ENCODE measurements at regions not wholly inside any gene's neighbourhood (a gene's known extent, or its start where the extent isn't known, plus 50 kb on each side); places are given as distances from the start of the nearest gene placed in this dataset.

DNA sequence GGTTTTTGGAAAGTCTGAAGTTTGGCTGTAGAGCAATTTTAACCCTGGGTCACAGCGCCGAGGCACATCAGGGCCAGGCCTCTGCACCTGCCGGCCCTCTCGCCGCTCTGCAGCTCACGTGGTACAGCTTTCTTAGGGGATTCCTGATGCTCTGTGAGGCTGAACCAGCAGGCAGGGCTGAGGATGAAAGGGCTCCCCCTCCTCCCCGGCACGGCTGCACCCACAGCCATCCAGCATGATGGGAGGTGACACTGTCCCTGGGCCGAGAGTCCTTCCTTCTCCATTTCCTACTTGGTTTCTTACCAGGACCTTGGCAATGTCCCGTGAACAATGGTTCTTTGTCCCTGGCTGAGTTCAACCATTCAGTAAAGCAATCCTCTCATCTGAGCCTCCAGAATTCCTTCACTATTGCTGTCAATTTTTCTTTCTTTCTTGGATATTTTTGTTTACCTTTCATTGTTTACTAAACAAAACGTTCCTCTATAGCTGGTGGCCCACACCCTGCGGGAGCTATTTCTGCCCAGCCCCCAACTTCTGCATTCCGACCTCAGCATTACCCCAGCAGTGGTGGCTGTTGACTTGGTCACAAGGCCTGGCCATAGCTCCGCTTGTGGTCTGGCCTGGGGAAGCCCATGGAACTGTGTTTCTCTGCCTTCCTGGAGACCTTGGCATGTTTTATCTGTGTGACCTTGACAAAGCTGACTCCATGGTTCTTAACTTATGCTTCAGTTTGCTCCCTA lies 172.8 kb upstream of the B3GAT1 start:
- TF ChIP-seq LEF1 (IDR thresholded peaks at IDR 0.05; ENCODE audit: borderline replicate concordance): no peak
- TF ChIP-seq FOXA1 (IDR thresholded peaks at IDR 0.05): no peak
- no peak for TF ChIP-seq TARDBP (IDR thresholded peaks at IDR 0.05)
- no peak for TF ChIP-seq ZNF384 (IDR thresholded peaks at IDR 0.05)
- TF ChIP-seq, protein P1, sequence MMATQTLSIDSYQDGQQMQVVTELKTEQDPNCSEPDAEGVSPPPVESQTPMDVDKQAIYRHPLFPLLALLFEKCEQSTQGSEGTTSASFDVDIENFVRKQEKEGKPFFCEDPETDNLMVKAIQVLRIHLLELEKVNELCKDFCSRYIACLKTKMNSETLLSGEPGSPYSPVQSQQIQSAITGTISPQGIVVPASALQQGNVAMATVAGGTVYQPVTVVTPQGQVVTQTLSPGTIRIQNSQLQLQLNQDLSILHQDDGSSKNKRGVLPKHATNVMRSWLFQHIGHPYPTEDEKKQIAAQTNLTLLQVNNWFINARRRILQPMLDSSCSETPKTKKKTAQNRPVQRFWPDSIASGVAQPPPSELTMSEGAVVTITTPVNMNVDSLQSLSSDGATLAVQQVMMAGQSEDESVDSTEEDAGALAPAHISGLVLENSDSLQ (IDR thresholded peaks at IDR 0.05): no peak
- TF ChIP-seq SP1 (IDR thresholded peaks at IDR 0.05): no peak
- no peak for TF ChIP-seq ARNT (IDR thresholded peaks at IDR 0.05)
- no peak for TF ChIP-seq SUZ12 (IDR thresholded peaks at IDR 0.05)
- TF ChIP-seq FOXM1 (IDR thresholded peaks at IDR 0.05; ENCODE audit: borderline replicate concordance): no peak
- TF ChIP-seq L3MBTL2 (conservative IDR thresholded peaks at IDR 0.05): no peak
- TF ChIP-seq ELF4 (IDR thresholded peaks at IDR 0.05): no peak
- no peak for TF ChIP-seq NFRKB (IDR thresholded peaks at IDR 0.05)
- TF ChIP-seq BHLHE40 (IDR thresholded peaks at IDR 0.05; ENCODE audit: borderline replicate concordance): no peak
- no peak for TF ChIP-seq CTBP1 (IDR thresholded peaks at IDR 0.05; ENCODE audit: borderline replicate concordance)
- no peak for TF ChIP-seq HDGF (IDR thresholded peaks at IDR 0.05; ENCODE audit: borderline replicate concordance)
- no peak for TF ChIP-seq FOXK2 (IDR thresholded peaks at IDR 0.05)
- ChIA-PET CTCF (no interaction called here), POLR2A (no interaction called here)
- DNase-seq (ENCODE audit: extremely low spot score): no peak

DNA sequence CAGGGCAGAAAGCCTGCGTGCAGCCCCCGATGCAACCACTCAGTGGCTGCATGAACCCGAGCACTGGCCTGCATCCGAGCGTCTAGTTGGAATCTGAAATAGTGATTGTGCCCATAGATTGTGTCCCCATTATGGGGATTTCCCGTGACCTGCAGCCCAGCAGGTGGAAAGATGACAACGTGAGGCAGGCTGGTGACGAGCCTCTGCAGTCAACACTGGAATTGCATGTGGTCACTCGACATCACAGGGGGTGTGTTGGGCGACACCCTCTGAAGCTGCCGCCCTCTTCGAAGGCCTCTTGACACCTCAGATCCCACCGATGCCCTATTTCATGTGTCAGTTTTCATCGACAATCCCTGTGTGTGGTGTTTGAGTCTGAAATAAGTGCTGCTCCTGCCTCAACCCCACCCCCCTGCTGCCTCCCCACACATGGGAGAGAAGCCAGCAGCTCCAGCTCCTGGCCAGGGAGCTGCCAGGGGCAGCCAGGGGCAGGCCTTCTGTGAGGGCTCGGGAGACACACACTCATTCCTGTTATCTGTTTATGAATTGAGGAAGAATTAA lies 172.0 kb upstream of the B3GAT1 start:
- no peak for DNase-seq (ENCODE audit: extremely low spot score)
- TF ChIP-seq ZNF384 (IDR thresholded peaks at IDR 0.05) (no peak), BHLHE40 (IDR thresholded peaks at IDR 0.05; ENCODE audit: borderline replicate concordance) (no peak), FOXA1 (IDR thresholded peaks at IDR 0.05) (no peak), HDGF (IDR thresholded peaks at IDR 0.05; ENCODE audit: borderline replicate concordance) (no peak), LEF1 (IDR thresholded peaks at IDR 0.05; ENCODE audit: borderline replicate concordance) (no peak), FOXM1 (IDR thresholded peaks at IDR 0.05; ENCODE audit: borderline replicate concordance) (no peak), FOXK2 (IDR thresholded peaks at IDR 0.05) (no peak), ELF4 (IDR thresholded peaks at IDR 0.05) (no peak), ARNT (IDR thresholded peaks at IDR 0.05) (no peak), L3MBTL2 (conservative IDR thresholded peaks at IDR 0.05) (no peak), SUZ12 (IDR thresholded peaks at IDR 0.05) (no peak), TARDBP (IDR thresholded peaks at IDR 0.05) (no peak), NFRKB (IDR thresholded peaks at IDR 0.05) (no peak), SP1 (IDR thresholded peaks at IDR 0.05) (no peak), CTBP1 (IDR thresholded peaks at IDR 0.05; ENCODE audit: borderline replicate concordance) (no peak)
- TF ChIP-seq, protein P1 (IDR thresholded peaks at IDR 0.05): no peak
- ChIA-PET POLR2A (no interaction called here), CTCF (no interaction called here)

DNA sequence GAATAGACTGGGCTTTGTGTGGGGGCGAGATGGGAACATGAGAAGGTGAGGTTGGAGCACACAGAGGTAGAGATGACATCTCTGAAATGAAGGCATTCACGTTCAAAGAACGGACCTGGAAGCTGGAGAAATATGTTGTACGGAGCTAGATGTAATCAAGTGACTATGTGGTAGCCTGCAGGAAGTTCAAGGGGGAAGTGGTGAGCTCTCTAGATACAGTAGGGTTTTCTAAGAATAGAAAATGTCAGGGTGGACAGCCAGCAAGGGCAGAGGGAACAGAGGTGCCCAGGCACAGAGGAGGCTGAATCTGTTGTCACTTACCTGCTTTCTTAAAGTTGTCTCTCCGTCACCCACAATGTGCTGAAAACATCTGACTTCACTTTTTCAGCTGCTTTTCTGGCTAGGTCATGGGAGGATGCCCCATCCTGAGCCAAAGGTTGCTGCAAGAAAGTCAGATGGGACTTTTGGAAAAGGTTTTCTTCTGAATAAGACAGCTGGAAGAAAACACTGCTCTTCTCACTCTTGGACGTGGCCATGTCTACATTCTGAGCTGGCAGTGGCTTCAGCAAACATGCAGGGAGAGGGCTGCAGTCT lies 171.5 kb upstream of the B3GAT1 start:
- POLR2A ChIA-PET: no interaction called here
- CTCF ChIA-PET: interaction anchor here (0.8 kb wide), 1 partner anchor 167 kb away, joined by 3 read pairs; no protein-coding TSS in a partner anchor
- no peak for DNase-seq (ENCODE audit: extremely low spot score)
- TF ChIP-seq CTBP1 (IDR thresholded peaks at IDR 0.05; ENCODE audit: borderline replicate concordance): no peak
- no peak for TF ChIP-seq ZNF384 (IDR thresholded peaks at IDR 0.05)
- no peak for TF ChIP-seq LEF1 (IDR thresholded peaks at IDR 0.05; ENCODE audit: borderline replicate concordance)
- TF ChIP-seq NFRKB (IDR thresholded peaks at IDR 0.05): no peak
- TF ChIP-seq, protein P1 (IDR thresholded peaks at IDR 0.05): no peak

DNA sequence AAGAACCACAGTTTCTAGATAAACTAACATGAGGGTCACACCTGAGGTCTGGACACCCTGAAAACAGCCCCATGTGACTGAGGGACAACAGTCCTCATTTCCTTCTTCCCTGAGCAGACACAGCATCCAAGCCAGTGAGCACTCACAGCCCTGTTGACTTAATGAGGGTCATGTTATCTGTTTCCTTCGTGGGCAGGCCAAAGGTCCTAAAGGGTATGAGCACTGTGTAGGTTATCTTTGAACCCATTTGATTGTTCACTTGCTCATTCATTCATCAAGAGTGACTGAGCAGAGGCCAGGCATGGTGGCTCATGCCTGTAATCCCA lies 170.7 kb upstream of the B3GAT1 start:
- POLR2A ChIA-PET: no interaction called here
- CTCF ChIA-PET: no interaction called here
- TF ChIP-seq CTBP1 (IDR thresholded peaks at IDR 0.05; ENCODE audit: borderline replicate concordance) (no peak), FOXK2 (IDR thresholded peaks at IDR 0.05) (no peak), SP1 (IDR thresholded peaks at IDR 0.05) (no peak), ZNF384 (IDR thresholded peaks at IDR 0.05) (no peak)
- TF ChIP-seq, protein P1 (IDR thresholded peaks at IDR 0.05): no peak
- no peak for DNase-seq (ENCODE audit: extremely low spot score)

DNA sequence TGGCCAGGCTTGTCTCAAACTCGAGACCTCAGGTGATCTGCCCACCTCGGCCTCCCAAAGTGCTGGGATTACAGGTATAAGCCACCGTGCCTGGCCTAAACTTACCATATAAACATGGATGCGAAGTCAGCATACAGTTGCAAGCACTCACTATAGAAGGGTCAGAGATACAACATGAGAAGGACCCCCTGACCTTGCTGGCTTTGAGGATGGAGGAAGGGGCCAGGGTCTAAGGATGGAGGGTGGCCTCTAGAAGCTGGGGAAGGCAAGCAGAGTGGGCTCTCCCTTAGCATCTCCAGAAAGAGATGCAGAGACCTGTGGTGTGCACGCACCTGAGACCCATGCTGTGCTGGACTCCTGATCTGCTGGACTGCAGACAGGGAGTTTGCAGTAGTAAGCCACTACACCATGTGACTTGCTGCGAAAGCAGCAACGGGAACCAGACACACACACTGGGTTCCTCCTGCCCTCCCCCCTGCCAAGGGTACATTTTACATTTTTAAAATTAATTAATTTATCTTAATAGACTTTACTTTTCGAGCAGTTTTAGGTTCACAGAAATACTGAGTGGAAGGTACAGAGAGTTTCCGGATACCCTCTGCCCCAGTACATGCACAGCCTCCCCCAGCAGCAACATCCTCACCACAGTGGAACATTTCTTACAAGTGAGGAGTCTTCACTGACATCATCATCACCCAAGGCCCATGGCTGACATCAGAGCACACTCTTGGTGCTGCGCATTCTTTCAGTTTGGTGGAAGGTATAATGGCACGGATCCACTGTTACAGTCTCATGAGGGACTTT lies 170.1 kb upstream of the B3GAT1 start:
- TF ChIP-seq FOXK2 (IDR thresholded peaks at IDR 0.05) (no peak), SUZ12 (IDR thresholded peaks at IDR 0.05) (no peak), BHLHE40 (IDR thresholded peaks at IDR 0.05; ENCODE audit: borderline replicate concordance) (no peak), FOXM1 (IDR thresholded peaks at IDR 0.05; ENCODE audit: borderline replicate concordance) (no peak), HDGF (IDR thresholded peaks at IDR 0.05; ENCODE audit: borderline replicate concordance) (no peak), TARDBP (IDR thresholded peaks at IDR 0.05) (no peak), SP1 (IDR thresholded peaks at IDR 0.05) (no peak), FOXA1 (IDR thresholded peaks at IDR 0.05) (no peak), L3MBTL2 (conservative IDR thresholded peaks at IDR 0.05) (no peak), ELF4 (IDR thresholded peaks at IDR 0.05) (no peak)
- no peak for DNase-seq (ENCODE audit: extremely low spot score)
- ChIA-PET POLR2A (no interaction called here), CTCF (no interaction called here)
